Tibial nerve (tissue), 4 donors: ENCODE measurements at regions not wholly inside any gene's neighbourhood (a gene's known extent, or its start where the extent isn't known, plus 50 kb on each side); places are given as distances from the start of the nearest gene placed in this dataset.

Experiments used
- DNase-seq, 2 donors: peaks; one replicate each; pipeline ENCODE4 v3.0.0-alpha.2; 2019; ENCODE audit warnings: low spot score in 2 of 2
- H3K27ac ChIP-seq, 4 donors: fragments of 200-600 bp; sonication (generic) in 3 of 4; one replicate each; pipeline ENCODE4 v1.5.1; 2017 to 2019; ENCODE audit warnings: mild to moderate bottlenecking in 1 of 4
- H3K27me3 ChIP-seq, 2 donors: fragments of 200-600 bp; sonication (generic) in 1 of 2; one replicate each; pipeline versions ENCODE4 v1.5.1 to v1.6.0; 2017 to 2019
- H3K36me3 ChIP-seq, 3 donors: fragments of 200-600 bp; sonication (generic); one replicate each; pipeline ENCODE4 v1.5.1; 2018 to 2019
- H3K4me1 ChIP-seq, 4 donors: fragments of 200-600 bp; sonication (generic) in 3 of 4; one replicate each; pipeline ENCODE4 v1.5.1; 2017 to 2019
- H3K4me3 ChIP-seq, 4 donors: fragments of 200-600 bp; sonication (generic) in 3 of 4; one replicate each; pipeline ENCODE4 v1.5.1; 2017 to 2019; ENCODE audit warnings: mild to moderate bottlenecking in 1 of 4, moderate library complexity in 1 of 4
- H3K9me3 ChIP-seq, 4 donors: fragments of 200-600 bp; sonication (generic) in 3 of 4; one replicate each; pipeline ENCODE4 v1.5.1; 2017 to 2019
- EP300 ChIP-seq, 2 donors: sonication (generic); formaldehyde crosslinking; IDR thresholded peaks; one replicate each; pipeline ENCODE4 v1.6.1; 2017; ENCODE audit warnings: antibody characterized with exemption in 2 of 2, mild to moderate bottlenecking in 1 of 2
- POLR2A ChIP-seq, 2 donors: fragments of 450-650 bp; IDR thresholded peaks; one replicate each; pipeline ENCODE4 v1.6.1; 2017; ENCODE audit warnings: antibody characterized with exemption in 2 of 2, mild to moderate bottlenecking in 2 of 2, moderate library complexity in 2 of 2
- WGBS, 2 donors: methylation state at CpG; one replicate each; pipeline ENCODE4 v1.1.5; 2018; 5-methylcytosine and 5-hydroxymethylcytosine counted together
- TF ChIP-seq, protein P1 (sequence below), 5 experiments: fragments of 200-600 bp in 3 of 5; fragments of 450-650 bp in 2 of 5; sonication (generic) in 3 of 5; IDR thresholded peaks; one replicate each; pipeline ENCODE4 v1.5.1; 2016 to 2019; ENCODE audit warnings: antibody characterized with exemption in 5 of 5, mild to moderate bottlenecking in 3 of 5, moderate library complexity in 2 of 5

DNA sequence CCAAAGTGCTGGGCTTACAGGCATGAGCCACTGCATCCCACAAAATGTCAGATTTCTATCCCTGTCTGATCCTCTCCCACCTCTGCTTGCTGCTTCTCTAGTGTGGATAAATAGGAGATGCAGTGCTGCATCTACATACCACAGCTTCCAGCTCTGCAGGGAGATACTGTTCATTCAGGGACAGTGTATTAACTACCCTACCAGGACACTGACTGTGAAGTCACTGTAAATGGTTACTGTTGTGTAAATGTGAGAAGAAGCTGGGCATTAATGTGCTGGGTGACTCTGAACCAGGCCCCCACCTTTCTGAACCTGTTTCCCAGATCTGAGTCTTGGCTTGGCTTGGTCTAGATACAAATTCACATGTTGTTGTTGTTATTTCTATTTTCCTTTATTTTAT lies 488.6 kb upstream of the SULF2 start:
- H3K36me3 ChIP-seq, result no peaks in the 10 kb centered on the region

DNA sequence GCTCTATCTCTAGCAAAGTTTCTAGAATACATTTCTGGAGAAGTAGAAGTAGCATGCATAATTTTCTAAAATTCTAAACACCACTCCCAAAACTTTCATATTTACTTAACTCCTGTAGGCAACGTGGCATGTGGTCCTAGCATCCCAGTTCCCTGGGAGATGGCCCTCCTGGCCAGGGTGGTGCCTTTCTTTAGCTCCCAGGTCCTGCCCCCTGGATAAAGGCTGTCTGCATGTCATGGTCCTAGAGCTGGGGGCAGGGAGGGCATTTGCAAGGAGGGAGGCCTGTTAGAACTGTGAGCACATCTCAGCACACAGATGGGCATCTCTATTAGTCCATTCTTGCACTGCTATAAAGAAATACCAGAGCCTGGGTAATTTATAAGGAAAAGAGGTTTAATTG lies 485.6 kb upstream of the SULF2 start:
- Histone ChIP-seq H3K36me3 (no peaks in the 10 kb centered on the region), H3K9me3 (no peaks in the 10 kb centered on the region), H3K27me3 (no peaks in the 10 kb centered on the region), H3K4me1 (no peaks in the 10 kb centered on the region), H3K27ac (no peak overlapping the region), H3K4me3 (no peak overlapping the region)
- TF ChIP-seq POLR2A (IDR thresholded peaks at IDR 0.05) (no peak), EP300 (IDR thresholded peaks at IDR 0.05) (no peak)
- TF ChIP-seq, protein P1, sequence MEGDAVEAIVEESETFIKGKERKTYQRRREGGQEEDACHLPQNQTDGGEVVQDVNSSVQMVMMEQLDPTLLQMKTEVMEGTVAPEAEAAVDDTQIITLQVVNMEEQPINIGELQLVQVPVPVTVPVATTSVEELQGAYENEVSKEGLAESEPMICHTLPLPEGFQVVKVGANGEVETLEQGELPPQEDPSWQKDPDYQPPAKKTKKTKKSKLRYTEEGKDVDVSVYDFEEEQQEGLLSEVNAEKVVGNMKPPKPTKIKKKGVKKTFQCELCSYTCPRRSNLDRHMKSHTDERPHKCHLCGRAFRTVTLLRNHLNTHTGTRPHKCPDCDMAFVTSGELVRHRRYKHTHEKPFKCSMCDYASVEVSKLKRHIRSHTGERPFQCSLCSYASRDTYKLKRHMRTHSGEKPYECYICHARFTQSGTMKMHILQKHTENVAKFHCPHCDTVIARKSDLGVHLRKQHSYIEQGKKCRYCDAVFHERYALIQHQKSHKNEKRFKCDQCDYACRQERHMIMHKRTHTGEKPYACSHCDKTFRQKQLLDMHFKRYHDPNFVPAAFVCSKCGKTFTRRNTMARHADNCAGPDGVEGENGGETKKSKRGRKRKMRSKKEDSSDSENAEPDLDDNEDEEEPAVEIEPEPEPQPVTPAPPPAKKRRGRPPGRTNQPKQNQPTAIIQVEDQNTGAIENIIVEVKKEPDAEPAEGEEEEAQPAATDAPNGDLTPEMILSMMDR (IDR thresholded peaks at IDR 0.05), result no peak
- 69 to 80% methylated on average over 1 of the region's 1 CpG for WGBS, 2 donors
- DNase-seq, result no peak

More for the DNA sequence above, 488.6 kb upstream of the SULF2 start:
- Histone ChIP-seq H3K4me3 (no peak overlapping the region), H3K9me3 (no peaks in the 10 kb centered on the region), H3K4me1 (no peaks in the 10 kb centered on the region), H3K27me3 (no peaks in the 10 kb centered on the region), H3K27ac (no peak overlapping the region)
- no peak for DNase-seq
- TF ChIP-seq EP300 (IDR thresholded peaks at IDR 0.05) (no peak), POLR2A (IDR thresholded peaks at IDR 0.05) (no peak)
- TF ChIP-seq, protein P1 (IDR thresholded peaks at IDR 0.05), result no peak

DNA sequence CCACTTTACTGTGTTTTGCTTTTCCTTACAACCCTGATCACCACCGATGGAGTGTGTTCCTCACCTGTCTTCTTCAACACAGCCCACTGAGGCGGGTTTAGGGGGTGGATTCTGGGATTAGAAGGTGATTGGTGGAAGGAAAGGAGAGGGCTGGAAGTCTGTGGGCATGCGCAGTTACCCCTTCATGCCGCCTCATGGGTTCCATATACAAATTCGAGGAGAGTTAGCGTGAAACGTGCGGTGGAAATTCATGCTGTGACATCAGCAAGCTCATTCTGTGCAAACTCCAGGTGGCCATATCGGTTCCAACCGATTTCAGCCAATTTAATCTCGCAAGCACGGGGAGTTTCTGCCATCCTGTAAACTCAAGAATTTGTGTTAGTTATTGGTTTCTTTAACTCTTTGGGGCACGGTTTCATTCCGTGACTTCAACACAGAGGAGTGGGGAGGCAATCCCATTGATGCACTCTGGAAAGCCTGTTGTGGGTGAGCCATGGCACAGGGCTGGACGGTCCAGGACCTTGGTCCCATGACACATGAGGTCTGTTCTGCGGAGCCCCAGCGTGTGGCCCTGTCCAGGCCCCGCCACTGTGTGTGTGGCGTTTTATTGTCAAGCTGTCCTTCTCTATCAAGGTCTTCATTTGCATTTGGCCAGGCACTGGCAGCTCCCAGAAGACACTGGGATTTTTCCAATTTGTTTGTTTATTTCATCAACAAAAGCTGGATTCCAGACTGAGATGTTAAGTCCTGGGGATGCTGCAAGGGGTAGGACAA lies 482.8 kb upstream of the SULF2 start:
- H3K9me3 ChIP-seq, result no peaks in the 10 kb centered on the region
- whole genome bisulfite sequencing, 2 donors, result 88 to 92% methylated on average over 19 of the region's 19 CpGs
- TF ChIP-seq, protein P1 (IDR thresholded peaks at IDR 0.05), result no peak
- TF ChIP-seq POLR2A (IDR thresholded peaks at IDR 0.05), result no peak

DNA sequence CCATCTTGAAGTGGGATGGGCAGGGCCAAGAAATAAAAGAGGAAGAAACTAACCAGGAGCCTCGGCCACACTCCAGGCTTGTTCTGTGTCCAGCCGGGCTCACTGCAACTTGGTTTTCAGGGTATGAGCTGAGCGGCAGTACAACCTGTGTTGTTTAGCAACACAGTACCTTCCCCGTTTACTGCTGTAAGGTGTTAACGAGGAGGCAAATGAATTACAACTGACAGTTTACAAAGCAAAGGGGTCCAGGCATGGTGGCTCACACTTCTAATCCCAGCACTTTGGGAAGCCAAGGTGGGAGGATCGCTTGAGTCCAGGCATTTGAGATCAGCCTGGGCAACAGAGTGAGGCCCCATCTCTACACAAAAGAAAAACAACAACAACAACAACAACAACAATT lies 481.3 kb upstream of the SULF2 start:
- WGBS, 2 donors, result 82 to 88% methylated on average over 6 of the region's 6 CpGs

More for the DNA sequence above, 482.8 kb upstream of the SULF2 start:
- no peaks in the 10 kb centered on the region for H3K36me3 ChIP-seq
- no peak for DNase-seq
- H3K27me3 ChIP-seq, result no peaks in the 10 kb centered on the region
- H3K4me1 ChIP-seq, result no peaks in the 10 kb centered on the region
- H3K27ac ChIP-seq, result no peak overlapping the region
- no peak overlapping the region for H3K4me3 ChIP-seq

DNA sequence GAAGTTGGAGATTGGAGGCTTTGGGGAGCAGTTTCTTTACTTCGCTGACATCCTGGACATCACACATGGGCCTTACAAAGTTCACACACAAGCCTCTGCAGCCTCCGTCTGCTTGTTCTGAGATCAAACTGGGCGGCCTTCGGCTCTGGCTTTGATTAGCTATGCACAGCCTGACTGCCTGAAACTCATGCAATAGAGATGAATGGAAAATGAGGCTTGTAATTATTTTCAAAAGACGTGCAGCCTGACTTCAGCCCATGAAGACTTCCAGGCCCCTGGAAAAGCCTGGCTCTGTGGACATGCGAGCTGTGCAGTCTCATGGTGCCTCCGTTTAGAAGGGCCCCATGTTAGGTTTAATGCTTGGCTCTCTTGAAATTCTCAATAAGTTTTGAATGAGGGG lies 480.5 kb upstream of the SULF2 start:
- DNase-seq, result no peak
- Histone ChIP-seq H3K9me3 (no peaks in the 10 kb centered on the region), H3K27me3 (no peaks in the 10 kb centered on the region), H3K4me3 (no peak overlapping the region), H3K36me3 (no peaks in the 10 kb centered on the region), H3K27ac (no peak overlapping the region), H3K4me1 (no peaks in the 10 kb centered on the region)
- TF ChIP-seq, protein P1 (IDR thresholded peaks at IDR 0.05), result no peak
- no peak for TF ChIP-seq EP300 (IDR thresholded peaks at IDR 0.05)
- TF ChIP-seq POLR2A (IDR thresholded peaks at IDR 0.05), result no peak
- WGBS, 2 donors, result 70 to 71% methylated on average over 7 of the region's 7 CpGs

More for the DNA sequence above, 481.3 kb upstream of the SULF2 start:
- Histone ChIP-seq H3K4me3 (no peak overlapping the region), H3K9me3 (no peaks in the 10 kb centered on the region), H3K27ac (no peak overlapping the region), H3K27me3 (no peaks in the 10 kb centered on the region), H3K36me3 (no peaks in the 10 kb centered on the region), H3K4me1 (no peaks in the 10 kb centered on the region)
- TF ChIP-seq, protein P1 (IDR thresholded peaks at IDR 0.05), result no peak
- TF ChIP-seq POLR2A (IDR thresholded peaks at IDR 0.05) (no peak), EP300 (IDR thresholded peaks at IDR 0.05) (no peak)
- DNase-seq, result no peak
